ENCODE measurements at regions not wholly inside any gene's neighbourhood (a gene's known extent, or its start where the extent isn't known, plus 50 kb on each side); places are given as distances from the start of the nearest gene placed in this dataset.

DNA sequence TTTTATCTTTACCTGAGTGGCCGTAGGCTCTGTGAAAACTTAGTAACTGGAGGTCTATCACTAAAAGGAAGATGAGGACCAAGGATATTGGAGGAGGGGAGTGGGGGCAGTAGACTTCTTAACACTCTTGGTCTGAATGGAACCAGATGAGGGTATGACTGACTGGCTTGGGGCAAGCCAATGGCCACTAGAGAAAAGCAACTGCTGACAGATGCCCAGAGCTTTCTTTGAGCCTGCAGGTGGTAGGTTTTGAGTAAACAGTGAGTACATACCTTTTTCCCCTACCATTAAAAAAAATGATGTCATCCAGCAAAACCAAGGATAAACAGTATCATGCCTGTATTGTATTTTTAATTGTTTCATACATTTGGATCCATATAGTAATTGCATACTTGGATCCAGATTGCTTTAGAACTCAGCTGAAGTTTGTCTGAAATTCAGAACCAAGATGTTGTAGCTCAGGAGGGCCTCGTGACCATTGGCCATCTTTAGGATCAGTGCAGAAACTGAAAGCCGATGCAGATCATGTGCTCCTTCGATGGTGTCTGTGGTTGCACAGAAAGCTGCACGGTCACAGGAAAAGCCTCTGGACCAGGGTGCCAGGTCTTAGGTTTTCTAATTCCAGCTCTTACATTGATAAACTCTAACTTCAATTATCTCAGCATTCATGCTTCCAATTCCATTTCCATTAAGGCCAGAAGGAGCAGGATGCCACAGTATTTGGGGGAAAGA, 131.0 kb downstream of the PDGFRA start:
- Histone ChIP-seq H3K79me2 (ENCODE audit: low read length) (no peaks in the 10 kb centered on the region), H3K4me1 (ENCODE audit: low read length) (no peaks in the 10 kb centered on the region), H4K20me1 (ENCODE audit: insufficient read depth, low read depth, low read length) (no peaks in the 10 kb centered on the region), H3K9me3 (ENCODE audit: low read length) (no peaks in the 10 kb centered on the region), H3K9ac (ENCODE audit: low read length) (no peak overlapping the region), H3K27me3 (ENCODE audit: low read length) (no peaks in the 10 kb centered on the region), H3K4me3 (ENCODE audit: low read length) (no peak overlapping the region), H3K4me2 (ENCODE audit: low read depth, low read length, poor library complexity, severe bottlenecking) (no peak overlapping the region), H3K36me3 (ENCODE audit: insufficient read depth, low read length) (no peaks in the 10 kb centered on the region), H3K9me2 (replicated peaks; ENCODE audit: insufficient read depth, low read length) (no peaks in the 10 kb centered on the region), H3K27ac (ENCODE audit: low read length) (no peak overlapping the region), H2AFZ (ENCODE audit: low read length) (no peak overlapping the region)
- no peak for DNase-seq

DNA sequence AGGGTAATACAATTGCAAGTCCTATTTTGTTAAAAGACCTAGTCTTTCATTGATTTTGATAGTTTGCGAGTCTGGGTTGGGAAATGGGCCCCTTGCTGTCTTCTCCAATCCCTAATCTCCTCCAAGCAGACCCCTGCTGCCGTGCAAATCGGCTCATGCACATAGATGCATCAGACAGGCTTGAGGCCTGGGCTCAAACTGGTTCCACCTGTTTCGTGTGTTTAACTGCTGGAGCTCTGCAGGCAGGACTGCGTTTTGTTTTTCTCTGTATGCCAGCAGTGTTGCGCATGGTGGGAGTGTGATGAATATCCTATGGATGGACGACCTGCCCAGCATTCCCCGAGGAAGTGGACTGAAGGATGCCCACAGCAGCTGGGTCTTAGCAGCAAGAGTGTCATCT, 133.9 kb downstream of the PDGFRA start:
- H3K79me2 ChIP-seq (ENCODE audit: low read length) = no peaks in the 10 kb centered on the region
- H2AFZ ChIP-seq (ENCODE audit: low read length) = no peak overlapping the region
- no peaks in the 10 kb centered on the region for H3K4me1 ChIP-seq (ENCODE audit: low read length)
- no peak overlapping the region for H3K4me2 ChIP-seq (ENCODE audit: low read depth, low read length, poor library complexity, severe bottlenecking)
- H3K4me3 ChIP-seq (ENCODE audit: low read length) = no peak overlapping the region
- H3K9ac ChIP-seq (ENCODE audit: low read length) = no peak overlapping the region
- H3K9me3 ChIP-seq (ENCODE audit: low read length) = no peaks in the 10 kb centered on the region
- no peaks in the 10 kb centered on the region for H4K20me1 ChIP-seq (ENCODE audit: insufficient read depth, low read depth, low read length)
- H3K27ac ChIP-seq (ENCODE audit: low read length) = no peak overlapping the region
- DNase-seq = no peak
- no peaks in the 10 kb centered on the region for H3K9me2 ChIP-seq (replicated peaks; ENCODE audit: insufficient read depth, low read length)
- H3K36me3 ChIP-seq (ENCODE audit: insufficient read depth, low read length) = no peaks in the 10 kb centered on the region
- H3K27me3 ChIP-seq (ENCODE audit: low read length) = no peaks in the 10 kb centered on the region

DNA sequence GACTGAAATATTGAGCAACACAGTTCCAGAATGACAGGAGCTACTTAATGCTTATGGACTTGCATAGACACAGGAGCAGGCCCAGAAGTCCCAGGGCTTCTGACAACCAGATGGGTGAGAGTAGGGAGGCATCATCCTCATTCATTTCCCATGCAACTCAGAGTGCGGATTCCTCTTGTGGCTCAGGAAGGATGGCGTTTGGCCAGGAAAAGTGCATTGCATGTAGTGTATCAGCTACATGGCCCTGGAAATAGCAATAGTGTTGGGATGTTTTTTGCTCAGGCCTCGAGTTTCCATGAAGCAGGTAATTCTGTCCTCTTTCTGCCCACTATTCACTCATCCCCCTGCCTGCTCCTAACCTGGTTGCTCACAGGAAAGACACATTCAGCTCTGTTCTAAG, 136.6 kb downstream of the PDGFRA start:
- no peaks in the 10 kb centered on the region for H3K9me3 ChIP-seq (ENCODE audit: low read length)
- H3K4me1 ChIP-seq (ENCODE audit: low read length) = no peaks in the 10 kb centered on the region
- H3K79me2 ChIP-seq (ENCODE audit: low read length) = no peaks in the 10 kb centered on the region
- H2AFZ ChIP-seq (ENCODE audit: low read length) = no peak overlapping the region
- no peaks in the 10 kb centered on the region for H3K9me2 ChIP-seq (replicated peaks; ENCODE audit: insufficient read depth, low read length)
- no peaks in the 10 kb centered on the region for H4K20me1 ChIP-seq (ENCODE audit: insufficient read depth, low read depth, low read length)
- H3K27ac ChIP-seq (ENCODE audit: low read length) = no peak overlapping the region
- no peaks in the 10 kb centered on the region for H3K36me3 ChIP-seq (ENCODE audit: insufficient read depth, low read length)
- no peak overlapping the region for H3K4me2 ChIP-seq (ENCODE audit: low read depth, low read length, poor library complexity, severe bottlenecking)
- no peaks in the 10 kb centered on the region for H3K27me3 ChIP-seq (ENCODE audit: low read length)
- H3K4me3 ChIP-seq (ENCODE audit: low read length) = no peak overlapping the region
- no peak overlapping the region for H3K9ac ChIP-seq (ENCODE audit: low read length)
- DNase-seq = no peak

DNA sequence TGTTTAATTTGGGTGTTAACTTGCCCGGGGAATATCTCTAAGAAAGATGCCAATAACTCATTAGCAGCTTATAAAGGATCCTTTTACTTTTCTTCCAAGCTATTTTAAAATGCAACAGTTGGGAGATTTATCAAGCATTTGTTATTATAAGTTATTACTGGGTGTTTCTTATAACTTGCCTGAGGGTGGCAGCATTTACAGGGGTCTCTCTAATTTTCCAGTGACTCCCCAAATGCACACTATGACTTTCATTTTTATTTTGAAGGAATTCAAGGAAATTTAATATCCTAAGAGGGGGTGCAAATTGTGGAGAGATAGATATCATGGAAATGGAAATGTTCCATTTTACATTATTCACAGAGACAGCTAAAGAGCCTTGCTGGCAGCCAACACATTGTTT, 138.0 kb downstream of the PDGFRA start:
- Histone ChIP-seq H3K36me3 (ENCODE audit: insufficient read depth, low read length) (no peaks in the 10 kb centered on the region), H3K4me1 (ENCODE audit: low read length) (no peaks in the 10 kb centered on the region), H3K4me3 (ENCODE audit: low read length) (no peak overlapping the region), H3K9me2 (replicated peaks; ENCODE audit: insufficient read depth, low read length) (no peaks in the 10 kb centered on the region), H2AFZ (ENCODE audit: low read length) (no peak overlapping the region), H3K4me2 (ENCODE audit: low read depth, low read length, poor library complexity, severe bottlenecking) (no peak overlapping the region), H3K27ac (ENCODE audit: low read length) (no peak overlapping the region), H4K20me1 (ENCODE audit: insufficient read depth, low read depth, low read length) (no peaks in the 10 kb centered on the region), H3K9me3 (ENCODE audit: low read length) (no peaks in the 10 kb centered on the region), H3K9ac (ENCODE audit: low read length) (no peak overlapping the region), H3K79me2 (ENCODE audit: low read length) (no peaks in the 10 kb centered on the region), H3K27me3 (ENCODE audit: low read length) (no peaks in the 10 kb centered on the region)
- no peak for DNase-seq

DNA sequence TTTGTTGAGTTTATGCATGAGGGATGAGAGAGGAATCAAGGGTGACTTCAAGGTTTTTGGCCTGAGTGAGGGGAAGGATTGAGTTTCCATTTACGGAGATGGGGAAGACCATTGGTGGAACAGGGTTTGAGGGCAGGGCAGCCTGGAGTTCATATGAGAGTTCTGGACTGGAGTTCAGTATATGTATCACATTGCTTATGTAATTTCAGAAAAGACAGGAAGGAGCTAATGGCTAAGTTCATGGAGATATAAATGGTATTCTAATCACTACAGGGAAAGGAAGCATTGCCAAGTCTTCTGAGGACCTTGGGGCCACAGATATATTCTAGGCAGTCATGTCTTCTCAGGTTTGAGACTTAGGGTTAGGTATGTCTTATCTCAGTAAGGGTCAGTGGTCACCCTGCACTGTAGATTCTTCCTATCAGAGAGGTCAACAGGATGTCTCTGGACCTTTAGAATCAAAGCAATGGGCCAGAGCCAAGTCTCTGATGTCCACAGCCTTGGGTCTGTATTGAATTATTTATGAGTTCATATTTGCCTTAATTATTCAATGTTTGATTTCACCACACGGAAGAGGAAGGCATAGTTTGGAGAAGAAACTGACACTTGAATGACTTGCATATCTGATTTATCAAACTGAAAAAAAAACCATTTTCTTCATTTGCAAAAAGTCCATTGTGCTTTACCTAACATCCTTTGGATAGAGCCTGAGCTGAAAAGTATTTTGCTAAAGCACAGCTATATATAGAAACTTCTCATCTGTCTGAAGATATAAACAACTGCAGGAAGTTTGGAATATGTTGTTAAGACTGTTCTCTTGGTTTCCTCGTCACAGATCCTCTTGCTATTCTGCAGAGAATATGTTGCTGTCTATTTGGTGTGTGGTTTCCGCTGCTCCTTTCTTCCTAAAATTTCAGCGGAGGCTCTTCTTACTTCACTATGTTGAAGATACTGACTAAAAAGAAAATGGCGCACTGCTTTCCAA, 139.5 kb downstream of the PDGFRA start:
- Histone ChIP-seq H3K4me2 (ENCODE audit: low read depth, low read length, poor library complexity, severe bottlenecking) (no peak overlapping the region), H3K4me1 (ENCODE audit: low read length) (no peaks in the 10 kb centered on the region), H3K9me3 (ENCODE audit: low read length) (no peaks in the 10 kb centered on the region), H3K36me3 (ENCODE audit: insufficient read depth, low read length) (no peaks in the 10 kb centered on the region), H3K9ac (ENCODE audit: low read length) (no peak overlapping the region), H3K79me2 (ENCODE audit: low read length) (no peaks in the 10 kb centered on the region), H3K27ac (ENCODE audit: low read length) (no peak overlapping the region), H2AFZ (ENCODE audit: low read length) (no peak overlapping the region), H3K4me3 (ENCODE audit: low read length) (no peak overlapping the region), H4K20me1 (ENCODE audit: insufficient read depth, low read depth, low read length) (no peaks in the 10 kb centered on the region), H3K27me3 (ENCODE audit: low read length) (no peaks in the 10 kb centered on the region), H3K9me2 (replicated peaks; ENCODE audit: insufficient read depth, low read length) (no peaks in the 10 kb centered on the region)
- no peak for DNase-seq

DNA sequence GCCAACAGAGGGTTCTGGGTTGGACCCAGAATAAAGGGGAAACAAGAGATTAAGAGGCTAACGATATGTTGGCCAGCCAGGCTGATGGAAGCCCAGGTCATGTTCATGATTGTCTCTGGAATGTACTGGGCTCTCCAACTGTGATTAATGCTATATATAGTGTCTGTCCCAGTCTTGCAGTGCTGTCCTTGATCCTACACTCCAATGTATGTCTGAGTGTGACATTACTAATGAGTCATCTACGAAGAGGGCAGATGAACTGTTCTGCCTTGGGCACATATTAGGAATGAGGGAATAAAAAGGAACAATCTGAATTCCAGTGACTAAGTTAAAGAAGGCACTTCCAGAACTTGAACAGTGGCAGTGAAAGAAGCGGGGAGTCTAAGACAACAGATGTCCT, 142.1 kb downstream of the PDGFRA start:
- Histone ChIP-seq H4K20me1 (ENCODE audit: insufficient read depth, low read depth, low read length) (no peaks in the 10 kb centered on the region), H3K79me2 (ENCODE audit: low read length) (no peaks in the 10 kb centered on the region), H3K4me2 (ENCODE audit: low read depth, low read length, poor library complexity, severe bottlenecking) (no peak overlapping the region), H3K27me3 (ENCODE audit: low read length) (no peaks in the 10 kb centered on the region), H2AFZ (ENCODE audit: low read length) (no peak overlapping the region), H3K9ac (ENCODE audit: low read length) (no peak overlapping the region), H3K9me2 (replicated peaks; ENCODE audit: insufficient read depth, low read length) (no peaks in the 10 kb centered on the region), H3K4me1 (ENCODE audit: low read length) (no peaks in the 10 kb centered on the region), H3K9me3 (ENCODE audit: low read length) (no peaks in the 10 kb centered on the region), H3K36me3 (ENCODE audit: insufficient read depth, low read length) (no peaks in the 10 kb centered on the region), H3K27ac (ENCODE audit: low read length) (no peak overlapping the region), H3K4me3 (ENCODE audit: low read length) (no peak overlapping the region)
- no peak for DNase-seq

DNA sequence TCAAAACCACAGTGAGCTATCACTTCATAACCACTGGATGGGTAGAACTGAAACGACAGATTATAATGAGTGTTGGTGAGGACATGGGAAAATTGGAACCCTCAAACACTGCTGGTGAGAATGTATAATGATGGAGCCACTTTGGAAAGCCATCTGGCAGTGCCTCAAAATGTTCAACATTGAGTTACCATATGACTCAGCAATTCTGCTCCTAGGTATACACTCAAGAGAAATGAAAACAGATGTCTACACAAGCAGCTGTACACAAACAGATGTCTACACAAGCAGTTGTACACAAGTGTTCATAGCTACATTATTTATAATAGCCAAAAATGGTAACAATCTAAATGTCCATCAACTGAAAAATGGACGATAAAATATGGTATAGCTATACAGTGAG, 143.9 kb downstream of the PDGFRA start:
- Histone ChIP-seq H3K9ac (ENCODE audit: low read length) (no peak overlapping the region), H4K20me1 (ENCODE audit: insufficient read depth, low read depth, low read length) (no peaks in the 10 kb centered on the region), H3K36me3 (ENCODE audit: insufficient read depth, low read length) (no peaks in the 10 kb centered on the region), H3K4me1 (ENCODE audit: low read length) (no peaks in the 10 kb centered on the region), H3K27ac (ENCODE audit: low read length) (no peak overlapping the region), H3K79me2 (ENCODE audit: low read length) (no peaks in the 10 kb centered on the region), H3K9me2 (replicated peaks; ENCODE audit: insufficient read depth, low read length) (no peaks in the 10 kb centered on the region), H3K27me3 (ENCODE audit: low read length) (no peaks in the 10 kb centered on the region), H3K4me2 (ENCODE audit: low read depth, low read length, poor library complexity, severe bottlenecking) (no peak overlapping the region), H3K9me3 (ENCODE audit: low read length) (no peaks in the 10 kb centered on the region), H3K4me3 (ENCODE audit: low read length) (no peak overlapping the region), H2AFZ (ENCODE audit: low read length) (no peak overlapping the region)
- no peak for DNase-seq

DNA sequence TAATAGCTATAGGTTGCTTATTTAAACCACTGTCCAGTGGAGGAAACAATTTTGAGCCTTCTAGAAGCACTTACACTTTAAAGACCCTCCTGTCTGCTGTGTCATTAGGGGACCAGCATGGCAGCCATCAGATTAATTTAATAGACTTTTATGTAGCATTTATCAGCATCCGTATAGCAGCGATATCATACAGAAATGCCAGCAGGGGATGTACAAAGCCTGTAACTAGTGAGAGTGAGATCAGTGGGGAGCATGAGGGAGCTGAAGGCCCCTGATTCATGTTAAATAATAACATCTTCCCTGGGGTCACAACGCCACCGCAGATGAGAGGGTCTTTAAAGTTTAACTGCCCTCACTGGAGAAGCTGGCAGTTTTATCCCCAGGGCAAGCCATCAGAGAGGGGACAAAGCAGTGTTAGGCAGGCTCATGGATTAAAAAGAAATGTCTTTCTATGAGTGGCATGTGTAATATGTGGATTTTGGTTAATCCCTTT, 144.7 kb downstream of the PDGFRA start:
- no peaks in the 10 kb centered on the region for H3K4me1 ChIP-seq (ENCODE audit: low read length)
- DNase-seq = no peak
- H3K79me2 ChIP-seq (ENCODE audit: low read length) = no peaks in the 10 kb centered on the region
- no peaks in the 10 kb centered on the region for H4K20me1 ChIP-seq (ENCODE audit: insufficient read depth, low read depth, low read length)
- no peak overlapping the region for H2AFZ ChIP-seq (ENCODE audit: low read length)
- H3K36me3 ChIP-seq (ENCODE audit: insufficient read depth, low read length) = no peaks in the 10 kb centered on the region
- no peak overlapping the region for H3K4me3 ChIP-seq (ENCODE audit: low read length)
- H3K27ac ChIP-seq (ENCODE audit: low read length) = no peak overlapping the region
- no peak overlapping the region for H3K9ac ChIP-seq (ENCODE audit: low read length)
- H3K9me2 ChIP-seq (replicated peaks; ENCODE audit: insufficient read depth, low read length) = no peaks in the 10 kb centered on the region
- H3K9me3 ChIP-seq (ENCODE audit: low read length) = no peaks in the 10 kb centered on the region
- no peaks in the 10 kb centered on the region for H3K27me3 ChIP-seq (ENCODE audit: low read length)
- no peak overlapping the region for H3K4me2 ChIP-seq (ENCODE audit: low read depth, low read length, poor library complexity, severe bottlenecking)

Measured in Karpas-422 (cell line).